GM23248 (cell line): ENCODE measurements at regions not wholly inside any gene's neighbourhood (a gene's known extent, or its start where the extent isn't known, plus 50 kb on each side); places are given as distances from the start of the nearest gene placed in this dataset.

Experiments used
- DNase-seq: peaks from one replicate; pipeline ENCODE4 v3.0.0-alpha.2; 2015
- H2AFZ ChIP-seq: fragments of 200-600 bp; sonication (generic); 2 replicates; pipeline ENCODE4 v1.6.1; 2016; ENCODE audit warnings: antibody characterized with exemption
- H3F3A ChIP-seq: fragments of 200-600 bp; sonication (generic); 2 replicates; pipeline ENCODE4 v1.6.1; 2016; ENCODE audit warnings: mild to moderate bottlenecking, antibody characterized with exemption, mixed run types; ENCODE audit not compliant: insufficient read depth
- H3K27ac ChIP-seq: fragments of 200-600 bp; sonication (generic); 2 replicates; pipeline ENCODE4 v1.5.1; 2016; ENCODE audit warnings: mild to moderate bottlenecking
- H3K27me3 ChIP-seq: fragments of 200-600 bp; sonication (generic); replicated peaks from 2 replicates; pipeline ENCODE4 v1.6.1; 2016; ENCODE audit warnings: mild to moderate bottlenecking; ENCODE audit not compliant: insufficient read depth
- H3K36me3 ChIP-seq: fragments of 200-600 bp; sonication (generic); 2 replicates; pipeline ENCODE4 v1.6.1; 2016; ENCODE audit warnings: low read depth, mild to moderate bottlenecking
- H3K4me1 ChIP-seq: fragments of 200-600 bp; sonication (generic); 2 replicates; pipeline ENCODE4 v1.6.1; 2016; ENCODE audit warnings: mild to moderate bottlenecking; ENCODE audit not compliant: insufficient read depth
- H3K4me2 ChIP-seq: fragments of 200-600 bp; sonication (generic); one replicate; pipeline ENCODE4 v1.6.1; 2016; ENCODE audit warnings: mild to moderate bottlenecking; ENCODE audit not compliant: unreplicated experiment
- H3K4me3 ChIP-seq: fragments of 200-600 bp; sonication (generic); 2 replicates; pipeline ENCODE4 v1.5.1; 2016; ENCODE audit warnings: mild to moderate bottlenecking
- H3K79me2 ChIP-seq: fragments of 200-600 bp; sonication (generic); 2 replicates; pipeline ENCODE4 v1.6.1; 2016; ENCODE audit warnings: mild to moderate bottlenecking; ENCODE audit not compliant: insufficient read depth
- H3K9ac ChIP-seq: fragments of 200-600 bp; sonication (generic); 2 replicates; pipeline ENCODE4 v1.6.1; 2016; ENCODE audit warnings: mild to moderate bottlenecking
- H3K9me2 ChIP-seq: fragments of 200-600 bp; sonication (generic); 2 replicates; pipeline ENCODE4 v1.6.1; 2016; ENCODE audit warnings: mixed run types, mild to moderate bottlenecking, moderate library complexity; ENCODE audit not compliant: insufficient read depth
- H3K9me3 ChIP-seq: fragments of 200-600 bp; sonication (generic); one replicate; pipeline ENCODE4 v1.6.1; 2017; ENCODE audit warnings: low read depth
- H4K20me1 ChIP-seq: fragments of 200-600 bp; sonication (generic); 2 replicates; pipeline ENCODE4 v1.6.0; 2016; ENCODE audit not compliant: insufficient read depth
- EZH2 ChIP-seq: fragments of 200-600 bp; sonication (generic); IDR thresholded peaks from 2 replicates; pipeline ENCODE4 v1.6.1; 2018; ENCODE audit warnings: antibody characterized with exemption, mild to moderate bottlenecking; ENCODE audit not compliant: insufficient read depth, poor library complexity, severe bottlenecking
- EZH2phosphoT487 ChIP-seq: fragments of 200-600 bp; sonication (generic); IDR thresholded peaks from 2 replicates; pipeline ENCODE4 v1.6.1; 2018; ENCODE audit warnings: antibody characterized with exemption, moderate library complexity, mild to moderate bottlenecking, low read depth; ENCODE audit not compliant: insufficient read depth
- WGBS, 2 experiments: methylation state at CpG; one replicate each; pipeline ENCODE4 v1.1.6; 2015 to 2017; ENCODE audit warnings: low lambda C conversion rate in 2 of 2, low coverage in 1 of 2; ENCODE audit errors: missing lambda C conversion rate in 2 of 2; 5-methylcytosine and 5-hydroxymethylcytosine counted together
- in situ Hi-C: fragments of 300-500 bp; cut with MboI; formaldehyde crosslinking; loops from 2 replicates; pipeline ENCODE4 v1.15.0; 2020

DNA sequence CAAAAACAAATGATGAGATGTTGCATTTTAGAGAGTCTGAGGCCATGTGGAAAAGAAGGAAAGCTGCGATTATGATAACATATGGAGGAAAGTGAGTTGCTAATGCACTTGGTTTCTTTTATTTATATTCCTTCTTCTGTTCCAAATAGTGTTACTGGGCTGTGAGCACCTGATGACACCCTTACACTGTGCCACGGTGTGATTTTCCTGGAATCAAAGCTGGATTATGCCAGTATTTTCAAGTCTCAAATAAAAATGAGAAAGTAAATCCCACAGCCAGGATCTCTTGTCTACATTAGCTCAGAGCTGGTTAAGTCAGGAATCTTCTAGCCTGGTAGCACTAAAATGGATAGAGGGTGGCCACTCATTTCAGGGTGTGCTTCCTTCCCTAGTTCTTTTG is 670.8 kb downstream of the TDRD15 start:
- WGBS, 2 experiments: 17 to 19% methylated on average over 2 of the region's 2 CpGs
- Histone ChIP-seq H3K4me1 (no peaks in the 10 kb centered on the region), H3K79me2 (no peaks in the 10 kb centered on the region), H3F3A (no peaks in the 10 kb centered on the region), H2AFZ (no peak overlapping the region), H3K4me2 (no peak overlapping the region), H3K27me3 (no peaks in the 10 kb centered on the region), H3K36me3 (no peaks in the 10 kb centered on the region), H4K20me1 (no peaks in the 10 kb centered on the region), H3K9ac (no peak overlapping the region), H3K4me3 (no peak overlapping the region), H3K9me2 (no peaks in the 10 kb centered on the region), H3K9me3 (no peaks in the 10 kb centered on the region), H3K27ac (no peak overlapping the region)
- DNase-seq: no peak
- TF ChIP-seq EZH2phosphoT487 (no peak), EZH2 (no peak)
- in situ Hi-C loops: no loop called here

DNA sequence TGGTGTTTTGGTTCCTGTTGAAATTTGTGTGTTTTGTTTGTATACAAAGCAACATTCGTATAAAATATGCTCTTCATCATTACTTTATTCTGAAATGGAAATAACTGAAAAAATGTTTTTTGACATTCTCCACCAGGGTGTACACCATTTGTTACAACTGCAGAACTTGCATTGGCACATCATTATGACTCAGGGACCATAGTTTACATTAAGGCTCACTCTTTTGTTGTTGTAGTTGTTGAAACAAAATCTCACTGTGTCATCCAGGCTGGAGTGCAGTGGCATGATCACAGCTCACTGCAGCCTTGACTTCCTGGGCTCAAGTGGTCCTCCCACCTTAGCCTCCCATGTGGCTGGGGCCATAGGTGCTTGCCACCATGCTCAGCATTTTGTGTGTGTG is 676.6 kb downstream of the TDRD15 start:
- H3K27ac ChIP-seq: no peak overlapping the region
- H3K9ac ChIP-seq: no peak overlapping the region
- H3K79me2 ChIP-seq: no peaks in the 10 kb centered on the region
- TF ChIP-seq EZH2phosphoT487 (no peak), EZH2 (no peak)
- no peaks in the 10 kb centered on the region for H3K4me1 ChIP-seq
- 0% methylated on average over 1 of the region's 1 CpG for WGBS, 2 experiments
- H3K4me3 ChIP-seq: no peak overlapping the region
- no peaks in the 10 kb centered on the region for H4K20me1 ChIP-seq
- no peaks in the 10 kb centered on the region for H3K9me2 ChIP-seq
- no peak for DNase-seq
- H2AFZ ChIP-seq: no peak overlapping the region
- no peaks in the 10 kb centered on the region for H3K36me3 ChIP-seq
- in situ Hi-C loops: no loop called here
- no peaks in the 10 kb centered on the region for H3K9me3 ChIP-seq
- no peak overlapping the region for H3K4me2 ChIP-seq
- H3F3A ChIP-seq: no peaks in the 10 kb centered on the region
- no peaks in the 10 kb centered on the region for H3K27me3 ChIP-seq

DNA sequence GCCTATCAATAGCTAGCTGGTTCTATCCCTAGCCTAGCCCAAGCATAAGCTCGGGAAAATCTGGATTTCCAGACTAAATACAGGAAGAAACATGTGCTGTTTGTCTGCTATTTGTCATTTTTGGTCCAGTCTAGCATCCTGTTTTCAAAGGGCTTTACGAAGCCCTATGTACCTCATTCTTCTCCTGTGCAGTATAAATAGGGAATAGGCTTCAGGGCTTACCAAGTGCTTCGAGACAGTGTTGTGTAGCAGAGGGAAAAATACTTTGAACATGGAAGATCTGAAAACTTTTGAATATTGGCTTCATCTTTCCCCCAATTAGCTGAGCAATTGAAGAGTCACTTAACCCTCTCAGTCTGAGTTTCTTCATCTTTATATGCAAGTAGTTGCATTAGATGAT is 679.8 kb downstream of the TDRD15 start:
- Histone ChIP-seq H3K27ac (no peak overlapping the region), H3K4me2 (no peak overlapping the region), H4K20me1 (no peaks in the 10 kb centered on the region), H3F3A (no peaks in the 10 kb centered on the region), H3K4me1 (no peaks in the 10 kb centered on the region), H3K27me3 (no peaks in the 10 kb centered on the region), H3K4me3 (no peak overlapping the region), H3K9me3 (no peaks in the 10 kb centered on the region), H3K79me2 (no peaks in the 10 kb centered on the region), H2AFZ (no peak overlapping the region), H3K36me3 (no peaks in the 10 kb centered on the region), H3K9ac (no peak overlapping the region), H3K9me2 (no peaks in the 10 kb centered on the region)
- WGBS, 2 experiments: 6 to 11% methylated on average over 3 of the region's 3 CpGs
- in situ Hi-C loops: no loop called here
- TF ChIP-seq EZH2: no peak
- TF ChIP-seq EZH2phosphoT487: no peak
- DNase-seq: no peak

DNA sequence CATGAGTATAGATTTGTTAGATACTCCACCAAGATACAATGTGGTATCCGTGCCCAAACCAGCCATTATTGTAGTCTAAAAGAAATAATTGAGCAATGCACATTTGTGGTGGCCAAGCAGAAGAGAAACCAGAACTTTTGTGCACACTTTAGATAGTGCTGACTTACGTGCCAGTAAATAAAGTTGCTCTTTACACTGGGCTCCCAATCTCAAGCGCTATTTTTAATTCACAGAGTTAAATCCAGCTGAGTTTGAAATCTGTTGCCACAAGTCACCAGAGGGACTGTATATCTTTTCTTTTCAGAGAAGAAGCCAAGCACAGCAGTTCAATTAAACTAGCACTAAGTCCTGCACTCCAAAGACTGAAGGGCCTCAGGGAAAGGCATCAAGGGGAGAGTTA is 680.4 kb downstream of the TDRD15 start:
- Histone ChIP-seq H3K4me3 (no peak overlapping the region), H3K27me3 (no peaks in the 10 kb centered on the region), H3K9ac (no peak overlapping the region), H2AFZ (no peak overlapping the region), H4K20me1 (no peaks in the 10 kb centered on the region), H3K27ac (no peak overlapping the region), H3K9me2 (no peaks in the 10 kb centered on the region), H3K9me3 (no peaks in the 10 kb centered on the region), H3K4me1 (no peaks in the 10 kb centered on the region), H3K36me3 (no peaks in the 10 kb centered on the region), H3K4me2 (no peak overlapping the region), H3F3A (no peaks in the 10 kb centered on the region), H3K79me2 (no peaks in the 10 kb centered on the region)
- 27 to 29% methylated on average over 3 of the region's 3 CpGs for WGBS, 2 experiments
- no peak for DNase-seq
- in situ Hi-C loops: no loop called here
- TF ChIP-seq EZH2: no peak
- TF ChIP-seq EZH2phosphoT487: no peak

DNA sequence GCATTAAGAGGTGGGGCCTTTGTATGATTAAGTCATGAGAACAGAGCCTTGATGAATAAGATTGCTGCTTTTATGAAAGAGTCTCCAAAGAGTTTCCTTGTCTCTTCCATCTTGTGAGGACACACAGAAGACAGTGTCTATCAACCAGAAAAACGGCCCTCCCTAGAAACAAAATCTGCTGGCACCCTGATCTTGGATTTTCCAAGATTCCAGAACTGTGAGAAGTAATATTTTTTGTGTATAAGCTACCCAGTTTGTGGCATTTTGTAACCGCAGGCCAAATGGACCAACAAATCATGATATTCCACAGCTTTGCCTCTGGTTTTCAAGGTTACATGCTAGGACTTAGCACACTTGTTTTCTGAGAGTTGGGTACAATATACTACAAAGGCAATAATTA is 687.8 kb downstream of the TDRD15 start:
- H3K27me3 ChIP-seq: no peaks in the 10 kb centered on the region
- H3K36me3 ChIP-seq: no peaks in the 10 kb centered on the region
- no peaks in the 10 kb centered on the region for H3K79me2 ChIP-seq
- H4K20me1 ChIP-seq: no peaks in the 10 kb centered on the region
- H3K4me1 ChIP-seq: no peaks in the 10 kb centered on the region
- no peaks in the 10 kb centered on the region for H3K9me2 ChIP-seq
- no peaks in the 10 kb centered on the region for H3F3A ChIP-seq
- in situ Hi-C loops: no loop called here
- no peak overlapping the region for H3K27ac ChIP-seq
- H3K4me2 ChIP-seq: no peak overlapping the region
- 24 to 26% methylated on average over 2 of the region's 2 CpGs for WGBS, 2 experiments
- TF ChIP-seq EZH2phosphoT487 (no peak), EZH2 (no peak)
- no peak overlapping the region for H2AFZ ChIP-seq
- no peak overlapping the region for H3K9ac ChIP-seq
- H3K4me3 ChIP-seq: no peak overlapping the region
- DNase-seq: no peak
- no peaks in the 10 kb centered on the region for H3K9me3 ChIP-seq
